ENCODE measurements at regions not wholly inside any gene's neighbourhood (a gene's known extent, or its start where the extent isn't known, plus 50 kb on each side); places are given as distances from the start of the nearest gene placed in this dataset.

DNA sequence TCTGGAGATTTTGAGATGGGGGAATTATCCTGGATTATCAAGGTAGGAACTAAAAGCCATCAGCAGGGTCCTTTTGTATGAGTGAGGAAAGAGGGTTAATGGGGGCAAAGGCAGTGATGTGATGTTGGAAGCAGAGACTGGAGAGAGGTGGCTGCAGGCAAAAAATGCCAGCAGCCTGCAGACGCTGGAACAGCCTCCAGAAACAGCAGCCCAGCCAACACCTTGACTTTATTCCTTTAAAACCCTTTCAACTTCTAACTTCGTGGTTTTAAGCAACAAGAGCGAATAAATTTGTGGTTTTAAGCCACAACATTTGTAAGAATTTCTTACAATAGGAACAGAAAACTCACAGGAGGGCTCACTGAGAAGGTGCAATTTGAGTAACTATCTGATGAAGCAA lies 523.1 kb upstream of the HS6ST1 start:
- TF ChIP-seq, protein P1, sequence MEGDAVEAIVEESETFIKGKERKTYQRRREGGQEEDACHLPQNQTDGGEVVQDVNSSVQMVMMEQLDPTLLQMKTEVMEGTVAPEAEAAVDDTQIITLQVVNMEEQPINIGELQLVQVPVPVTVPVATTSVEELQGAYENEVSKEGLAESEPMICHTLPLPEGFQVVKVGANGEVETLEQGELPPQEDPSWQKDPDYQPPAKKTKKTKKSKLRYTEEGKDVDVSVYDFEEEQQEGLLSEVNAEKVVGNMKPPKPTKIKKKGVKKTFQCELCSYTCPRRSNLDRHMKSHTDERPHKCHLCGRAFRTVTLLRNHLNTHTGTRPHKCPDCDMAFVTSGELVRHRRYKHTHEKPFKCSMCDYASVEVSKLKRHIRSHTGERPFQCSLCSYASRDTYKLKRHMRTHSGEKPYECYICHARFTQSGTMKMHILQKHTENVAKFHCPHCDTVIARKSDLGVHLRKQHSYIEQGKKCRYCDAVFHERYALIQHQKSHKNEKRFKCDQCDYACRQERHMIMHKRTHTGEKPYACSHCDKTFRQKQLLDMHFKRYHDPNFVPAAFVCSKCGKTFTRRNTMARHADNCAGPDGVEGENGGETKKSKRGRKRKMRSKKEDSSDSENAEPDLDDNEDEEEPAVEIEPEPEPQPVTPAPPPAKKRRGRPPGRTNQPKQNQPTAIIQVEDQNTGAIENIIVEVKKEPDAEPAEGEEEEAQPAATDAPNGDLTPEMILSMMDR (optimal IDR thresholded peaks at IDR 0.05 in 1 of 3, IDR thresholded peaks at IDR 0.05 in 1 of 3, conservative IDR thresholded peaks at IDR 0.05 in 1 of 3; ENCODE audit: extremely low read depth in 1 of 3, insufficient read depth in 2 of 3, low read length in 3 of 3), result no peak
- TF ChIP-seq EZH2 (IDR thresholded peaks at IDR 0.05; ENCODE audit: low read length), result no peak
